ENCODE measurements at regions not wholly inside any gene's neighbourhood (a gene's known extent, or its start where the extent isn't known, plus 50 kb on each side); places are given as distances from the start of the nearest gene placed in this dataset.
A peak's percentile ranks its signal among the peaks of the same experiment; 100 is the strongest.

GRCh38 chr22:22425356-22425755, 83.2 kb downstream of the ZNF280B start:
- no peaks in the 10 kb centered on the region for H3K4me1 ChIP-seq (replicated peaks in 1 of 2; ENCODE audit: control insufficient read depth in 2 of 2, insufficient read depth in 2 of 2, low read length in 2 of 2)
- H3K27me3 ChIP-seq (ENCODE audit: control insufficient read depth in 2 of 2, insufficient read depth in 2 of 2, low read length in 2 of 2) = peaks cover 34 to 45% of the 10 kb centered on the region in 2 experiments
- intact Hi-C loops (cut with micrococcal nuclease) = loop anchor here (10.0 kb wide), 1 partner anchor 391 kb away; no protein-coding TSS in a partner anchor
- no peaks in the 10 kb centered on the region for H3K9me3 ChIP-seq (replicated peaks; ENCODE audit: control insufficient read depth, insufficient read depth, low read depth, low read length)
- no peak overlapping the region for H3K4me3 ChIP-seq
- no peaks in the 10 kb centered on the region for H3K36me3 ChIP-seq (ENCODE audit: control insufficient read depth, insufficient read depth, low read length)
- peaks cover 3% of the 10 kb centered on the region for H3K9me1 ChIP-seq (ENCODE audit: control insufficient read depth, insufficient read depth, low read length)
- peak in 1 of 4 experiments; percentile 29 for DNase-seq (ENCODE audit: extremely low read depth in 1 of 4, low spot score in 3 of 4)
- H3K27ac ChIP-seq (ENCODE audit: extremely low read depth, low read depth, low read length) = no peak overlapping the region
- H2AFZ ChIP-seq (ENCODE audit: low read depth, low read length) = no peak overlapping the region
- in situ Hi-C loops (cut with MboI) = no loop called here
- ChIA-PET CTCF (ENCODE audit: low intra/inter-chr PET ratio) (interaction anchor here (0.7 to 0.9 kb wide), 2 partner anchors 151 to 169 kb away, joined by 3 read pairs; no protein-coding TSS in a partner anchor), POLR2A (interaction anchor here (0.6 to 1.7 kb wide), 9 partner anchors 11 to 981 kb away, joined by 3 to 7 read pairs (median 3); no protein-coding TSS in a partner anchor)
- no TSS peak for BruUV-seq (replicated peaks)
- WGBS (ENCODE audit: insufficient coverage, low coverage, missing lambda C conversion rate) = 0% methylated on average over 1 of the region's 1 CpG
- no peak for TF ChIP-seq KAT7 (CRISPR knock-in tag; IDR thresholded peaks at IDR 0.05; ENCODE audit: borderline replicate concordance)
- peak; percentile 20; the same call in 1 of the 2 replicates for TF ChIP-seq CCAR2 (IDR thresholded peaks at IDR 0.05; ENCODE audit: low read depth, low read length)
- 0 out of 4 replicates have a peak, but pooled peaks of 1 of the 2 experiments have one; percentile 53 for TF ChIP-seq ZNF639 (CRISPR knock-in tag; conservative IDR thresholded peaks at IDR 0.05 in 1 of 2, IDR thresholded peaks at IDR 0.05 in 1 of 2)
- ATAC-seq = no peak
- H3K9ac ChIP-seq (ENCODE audit: insufficient read depth in 1 of 2, low read depth in 2 of 2, low read length in 2 of 2) = no peak overlapping the region
- no peak overlapping the region for H3K4me2 ChIP-seq (ENCODE audit: insufficient read depth, low read length)
- H3K79me2 ChIP-seq (ENCODE audit: control insufficient read depth, insufficient read depth, low read length) = no peaks in the 10 kb centered on the region
- peaks cover 32% of the 10 kb centered on the region for H4K20me1 ChIP-seq (replicated peaks; ENCODE audit: control insufficient read depth, insufficient read depth, low read length)
- no peak for FAIRE-seq
